ENCODE measurements at regions not wholly inside any gene's neighbourhood (a gene's known extent, or its start where the extent isn't known, plus 50 kb on each side); places are given as distances from the start of the nearest gene placed in this dataset.

- no peak overlapping the region for H4K8ac ChIP-seq (ENCODE audit: low read depth in 2 of 2, low read length in 2 of 2)
- POLR2A ChIA-PET (ENCODE audit: unreplicated experiment): no interaction called here
- no peak overlapping the region for H3K18ac ChIP-seq (ENCODE audit: low read depth, low read length)
- no peak overlapping the region for H3K4me2 ChIP-seq (ENCODE audit: low read depth, low read length)
- DNase-seq (no peak), ATAC-seq (ENCODE audit: low read depth) (no peak)
- no peaks in the 10 kb centered on the region for H4K20me1 ChIP-seq (ENCODE audit: insufficient read depth, low read length)
- no peak overlapping the region for H2AK9ac ChIP-seq (replicated peaks; ENCODE audit: low read depth, low read length, poor library complexity)
- H3K36me3 ChIP-seq (ENCODE audit: control insufficient read depth, insufficient read depth, low read length): no peaks in the 10 kb centered on the region
- TF ChIP-seq SMC3 (IDR thresholded peaks at IDR 0.05; ENCODE audit: low read depth, low read length): no peak
- TF ChIP-seq ELK1 (IDR thresholded peaks at IDR 0.05; ENCODE audit: borderline replicate concordance, low read depth, low read length): no peak
- TF ChIP-seq BHLHE40 (IDR thresholded peaks at IDR 0.05; ENCODE audit: low read depth, low read length): no peak
- TF ChIP-seq CEBPB (IDR thresholded peaks at IDR 0.05; ENCODE audit: low read depth, low read length): no peak
- no peak for TF ChIP-seq RFX5 (IDR thresholded peaks at IDR 0.05; ENCODE audit: low read depth, low read length)
- TF ChIP-seq RAD21 (IDR thresholded peaks at IDR 0.05; ENCODE audit: low read length): no peak
- TF ChIP-seq POLR2A (IDR thresholded peaks at IDR 0.05; ENCODE audit: low read depth, low read length): no peak
- no peak for TF ChIP-seq MXI1 (IDR thresholded peaks at IDR 0.05; ENCODE audit: borderline replicate concordance, low read depth, low read length)
- no peak for TF ChIP-seq MAFK (IDR thresholded peaks at IDR 0.05; ENCODE audit: low read depth, low read length)
- no peak for TF ChIP-seq USF2 (IDR thresholded peaks at IDR 0.05; ENCODE audit: low read depth, low read length)
- no peak for TF ChIP-seq CHD1 (IDR thresholded peaks at IDR 0.05; ENCODE audit: low read depth, low read length)
- no peak for TF ChIP-seq RCOR1 (IDR thresholded peaks at IDR 0.05; ENCODE audit: insufficient replicate concordance, low read length)
- TF ChIP-seq CTCF (conservative IDR thresholded peaks at IDR 0.05; ENCODE audit: low read depth, low read length): no peak
- no peak for TF ChIP-seq NFE2L2 (IDR thresholded peaks at IDR 0.05; ENCODE audit: low read depth, low read length)
- TF ChIP-seq FOS (IDR thresholded peaks at IDR 0.05; ENCODE audit: low read depth, low read length): no peak
- no peak for TF ChIP-seq MAZ (IDR thresholded peaks at IDR 0.05; ENCODE audit: borderline replicate concordance, low read depth, low read length)
- no peaks in the 10 kb centered on the region for H3K9me1 ChIP-seq (ENCODE audit: insufficient read depth, low read length)
- 45% methylated on average over 2 of the region's 7 CpGs; no CpG with 5 or more reads in 1 of the 2 experiments for WGBS, 2 experiments (ENCODE audit: extremely low coverage in 2 of 2, insufficient read length in 1 of 2)
- BruUV-seq (replicated peaks): no TSS peak
- H2BK5ac ChIP-seq (ENCODE audit: low read depth, low read length, poor library complexity, severe bottlenecking): no peak overlapping the region
- H3K4ac ChIP-seq (ENCODE audit: low read depth, low read length): no peak overlapping the region
- H3K4me3 ChIP-seq (ENCODE audit: insufficient read depth, low read depth, low read length): no peak overlapping the region
- peaks cover 45% of the 10 kb centered on the region for H3K9me3 ChIP-seq (ENCODE audit: control insufficient read depth, insufficient read depth, low read length)
- H3K27ac ChIP-seq (ENCODE audit: insufficient read depth, low read length): no peak overlapping the region
- no peak overlapping the region for H3K9ac ChIP-seq (ENCODE audit: low read depth, low read length)
- H2BK20ac ChIP-seq (ENCODE audit: low read depth, low read length): no peak overlapping the region
- in situ Hi-C loops (cut with MboI; ENCODE audit: low sequenced_read_pairs) (no loop called here), intact Hi-C loops (cut with micrococcal nuclease) (no loop called here), dilution Hi-C loops (cut with HindIII; ENCODE audit: low sequenced_read_pairs, unreplicated experiment) (no loop called here)
- H4K91ac ChIP-seq (ENCODE audit: insufficient read depth, low read depth, low read length): no peak overlapping the region
- no peak overlapping the region for H3K56ac ChIP-seq (ENCODE audit: extremely low read depth, insufficient read depth, low read length)
- no peaks in the 10 kb centered on the region for H3K79me1 ChIP-seq (ENCODE audit: low read depth in 1 of 2, low read length in 2 of 2)
- H2BK15ac ChIP-seq (ENCODE audit: low read depth, low read length): no peak overlapping the region
- no peak overlapping the region for H2AK5ac ChIP-seq (ENCODE audit: low read depth, low read length)
- CTCF ChIA-PET: no interaction called here
- H3K4me1 ChIP-seq (ENCODE audit: control insufficient read depth, insufficient read depth, low read length): no peaks in the 10 kb centered on the region
- no peak overlapping the region for H2BK120ac ChIP-seq (ENCODE audit: low read depth, low read length)
- no peaks in the 10 kb centered on the region for H3K27me3 ChIP-seq (ENCODE audit: control insufficient read depth, insufficient read depth, low read length)
- H3K14ac ChIP-seq (replicated peaks; ENCODE audit: low read depth, low read length): no peak overlapping the region
- no peak overlapping the region for H2AFZ ChIP-seq (replicated peaks; ENCODE audit: low read length, poor library complexity)
- no peak overlapping the region for H3K23ac ChIP-seq (ENCODE audit: low read depth, low read length)
- no peak overlapping the region for H4K5ac ChIP-seq (ENCODE audit: low read depth, low read length)
Observed at GRCh38 chr2:2809771-2810170, 478.7 kb upstream of the MYT1L start.
